Choroid plexus epithelial cell (primary cell): ENCODE measurements at regions not wholly inside any gene's neighbourhood (a gene's known extent, or its start where the extent isn't known, plus 50 kb on each side); places are given as distances from the start of the nearest gene placed in this dataset.

Experiments used
- DNase-seq: peaks from one replicate; pipeline ENCODE4 v3.0.0-alpha.2; 2010; ENCODE audit warnings: low read depth
- H3K4me3 ChIP-seq: 2 replicates; pipeline ENCODE4 v1.5.1; 2011; ENCODE audit warnings: low read depth, mild to moderate bottlenecking, control low read depth, low read length, moderate library complexity
- TF ChIP-seq, protein P1 (sequence below): conservative IDR thresholded peaks from 2 replicates; pipeline ENCODE4 v1.5.1; 2011; ENCODE audit warnings: low read depth, mild to moderate bottlenecking, control low read depth, inconsistent platforms, low read length, moderate library complexity

- DNase-seq = no peak
- no peak overlapping the region for H3K4me3 ChIP-seq
- TF ChIP-seq, protein P1, sequence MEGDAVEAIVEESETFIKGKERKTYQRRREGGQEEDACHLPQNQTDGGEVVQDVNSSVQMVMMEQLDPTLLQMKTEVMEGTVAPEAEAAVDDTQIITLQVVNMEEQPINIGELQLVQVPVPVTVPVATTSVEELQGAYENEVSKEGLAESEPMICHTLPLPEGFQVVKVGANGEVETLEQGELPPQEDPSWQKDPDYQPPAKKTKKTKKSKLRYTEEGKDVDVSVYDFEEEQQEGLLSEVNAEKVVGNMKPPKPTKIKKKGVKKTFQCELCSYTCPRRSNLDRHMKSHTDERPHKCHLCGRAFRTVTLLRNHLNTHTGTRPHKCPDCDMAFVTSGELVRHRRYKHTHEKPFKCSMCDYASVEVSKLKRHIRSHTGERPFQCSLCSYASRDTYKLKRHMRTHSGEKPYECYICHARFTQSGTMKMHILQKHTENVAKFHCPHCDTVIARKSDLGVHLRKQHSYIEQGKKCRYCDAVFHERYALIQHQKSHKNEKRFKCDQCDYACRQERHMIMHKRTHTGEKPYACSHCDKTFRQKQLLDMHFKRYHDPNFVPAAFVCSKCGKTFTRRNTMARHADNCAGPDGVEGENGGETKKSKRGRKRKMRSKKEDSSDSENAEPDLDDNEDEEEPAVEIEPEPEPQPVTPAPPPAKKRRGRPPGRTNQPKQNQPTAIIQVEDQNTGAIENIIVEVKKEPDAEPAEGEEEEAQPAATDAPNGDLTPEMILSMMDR = no peak
Observed at GRCh38 chr4:97238956-97239666, 904.2 kb downstream of the STPG2 start.

- TF ChIP-seq, protein P1 = no peak
- no peak overlapping the region for H3K4me3 ChIP-seq
- DNase-seq = no peak
Observed at GRCh38 chr4:97239667-97239997, 903.6 kb downstream of the STPG2 start.

GRCh38 chr4:97252615-97253154, 890.6 kb downstream of the STPG2 start:
- H3K4me3 ChIP-seq = no peak overlapping the region
- DNase-seq = no peak
- TF ChIP-seq, protein P1 = no peak

DNA sequence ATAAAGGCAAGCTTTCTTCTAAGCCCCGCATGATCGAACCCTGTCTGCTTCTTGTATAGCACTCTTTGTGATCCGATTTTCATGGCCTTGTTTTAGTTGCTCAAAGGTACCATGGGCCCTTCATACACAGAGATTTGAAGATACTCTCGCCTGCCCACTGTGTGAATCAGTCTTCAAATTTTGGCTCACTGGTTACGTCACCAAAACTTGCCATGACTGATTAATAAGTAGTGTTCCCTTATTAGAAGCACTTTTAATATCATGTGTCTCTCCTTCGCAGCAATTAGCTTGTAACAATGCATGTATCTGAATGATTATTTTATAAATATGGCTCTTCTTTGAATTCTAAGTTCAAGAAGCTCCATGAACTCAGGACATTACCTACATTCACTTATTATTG, 880.5 kb downstream of the STPG2 start:
- TF ChIP-seq, protein P1 = no peak
- no peak for DNase-seq
- no peak overlapping the region for H3K4me3 ChIP-seq

DNA sequence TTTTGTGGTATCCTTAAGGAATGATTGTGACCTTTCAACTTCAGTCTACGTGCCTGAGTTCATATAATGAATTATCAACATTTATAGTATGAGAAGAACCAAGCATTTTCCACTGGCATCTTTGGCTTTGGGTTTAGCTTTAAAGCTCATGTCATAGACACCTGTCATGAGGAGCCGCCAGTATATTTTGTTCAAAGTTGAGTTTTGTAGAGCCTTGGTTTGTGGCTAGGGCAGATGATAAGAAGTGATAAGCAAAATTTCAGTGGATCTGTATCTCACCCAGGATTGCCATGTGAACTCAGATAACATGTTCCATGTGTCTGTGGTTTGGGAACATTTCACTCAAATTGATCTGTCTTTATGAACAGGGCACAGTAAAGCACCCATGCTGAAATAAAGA, 873.2 kb downstream of the STPG2 start:
- no peak for DNase-seq
- no peak overlapping the region for H3K4me3 ChIP-seq
- TF ChIP-seq, protein P1 = no peak

- DNase-seq = no peak
Observed at GRCh38 chr4:97279391-97279790, 863.9 kb downstream of the STPG2 start.

More at GRCh38 chr4:97279391-97279790, 863.9 kb downstream of the STPG2 start:
- TF ChIP-seq, protein P1 = no peak
- H3K4me3 ChIP-seq = no peak overlapping the region
